Lower lobe of right lung (tissue), 2 donors: ENCODE measurements at regions not wholly inside any gene's neighbourhood (a gene's known extent, or its start where the extent isn't known, plus 50 kb on each side); places are given as distances from the start of the nearest gene placed in this dataset.

Source experiments
- ATAC-seq, 2 donors: fragments of 200-7000 bp; cut with Tn5 transposase; one replicate each; pipeline ENCODE4 v1.9.1; 2020 to 2022; ENCODE audit warnings: mild to moderate bottlenecking in 2 of 2, moderate library complexity in 2 of 2
- DNase-seq: peaks from one replicate; pipeline ENCODE4 v3.0.0-alpha.2; 2020
- H3K27ac ChIP-seq: fragments of 200-600 bp; one replicate; pipeline ENCODE4 v1.8.0; 2022
- H3K27me3 ChIP-seq: fragments of 200-600 bp; one replicate; pipeline ENCODE4 v1.8.0; 2022; ENCODE audit warnings: low read depth
- H3K36me3 ChIP-seq: fragments of 200-600 bp; one replicate; pipeline ENCODE4 v1.8.0; 2022; ENCODE audit warnings: mild to moderate bottlenecking
- H3K4me1 ChIP-seq: fragments of 200-600 bp; one replicate; pipeline ENCODE4 v1.8.0; 2022
- H3K4me3 ChIP-seq: fragments of 200-600 bp; one replicate; pipeline ENCODE4 v1.8.0; 2022; ENCODE audit warnings: mild to moderate bottlenecking
- H3K9me3 ChIP-seq: fragments of 200-600 bp; one replicate; pipeline ENCODE4 v1.8.0; 2022
- intact Hi-C: fragments of 100-400 bp; cut with DNase I; formaldehyde crosslinking; loops from one replicate; pipeline ENCODE4 v1.11.0; 2022
- TF ChIP-seq, protein P1 (sequence below): fragments of 200-600 bp; IDR thresholded peaks from one replicate; pipeline ENCODE4 v1.8.0; 2022; ENCODE audit warnings: antibody characterized with exemption, mild to moderate bottlenecking
- donor health status: DM: no; HTN: yes; CAD: no; lungs with severe emphysema.

DNA sequence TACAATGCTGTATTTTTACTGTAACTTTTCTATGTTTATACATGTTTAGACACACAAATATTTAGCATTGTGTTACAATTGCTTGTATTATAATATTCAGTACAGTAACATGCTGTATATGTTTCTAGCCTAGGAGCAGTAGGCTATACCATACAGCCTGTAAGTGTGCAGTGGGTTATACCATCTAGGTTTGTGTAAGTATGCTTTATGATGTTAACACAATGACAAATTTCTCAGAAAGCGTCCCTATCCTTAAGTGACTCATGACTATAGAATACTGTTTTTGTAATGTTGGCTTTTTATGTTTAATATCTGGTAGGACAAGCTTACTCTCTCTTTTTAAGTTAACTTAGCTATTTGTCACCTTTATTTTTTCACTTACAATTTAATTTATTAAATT lies 127.5 kb upstream of the THRB start:
- intact Hi-C loops: no loop called here
- TF ChIP-seq, protein P1, sequence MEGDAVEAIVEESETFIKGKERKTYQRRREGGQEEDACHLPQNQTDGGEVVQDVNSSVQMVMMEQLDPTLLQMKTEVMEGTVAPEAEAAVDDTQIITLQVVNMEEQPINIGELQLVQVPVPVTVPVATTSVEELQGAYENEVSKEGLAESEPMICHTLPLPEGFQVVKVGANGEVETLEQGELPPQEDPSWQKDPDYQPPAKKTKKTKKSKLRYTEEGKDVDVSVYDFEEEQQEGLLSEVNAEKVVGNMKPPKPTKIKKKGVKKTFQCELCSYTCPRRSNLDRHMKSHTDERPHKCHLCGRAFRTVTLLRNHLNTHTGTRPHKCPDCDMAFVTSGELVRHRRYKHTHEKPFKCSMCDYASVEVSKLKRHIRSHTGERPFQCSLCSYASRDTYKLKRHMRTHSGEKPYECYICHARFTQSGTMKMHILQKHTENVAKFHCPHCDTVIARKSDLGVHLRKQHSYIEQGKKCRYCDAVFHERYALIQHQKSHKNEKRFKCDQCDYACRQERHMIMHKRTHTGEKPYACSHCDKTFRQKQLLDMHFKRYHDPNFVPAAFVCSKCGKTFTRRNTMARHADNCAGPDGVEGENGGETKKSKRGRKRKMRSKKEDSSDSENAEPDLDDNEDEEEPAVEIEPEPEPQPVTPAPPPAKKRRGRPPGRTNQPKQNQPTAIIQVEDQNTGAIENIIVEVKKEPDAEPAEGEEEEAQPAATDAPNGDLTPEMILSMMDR: no peak

DNA sequence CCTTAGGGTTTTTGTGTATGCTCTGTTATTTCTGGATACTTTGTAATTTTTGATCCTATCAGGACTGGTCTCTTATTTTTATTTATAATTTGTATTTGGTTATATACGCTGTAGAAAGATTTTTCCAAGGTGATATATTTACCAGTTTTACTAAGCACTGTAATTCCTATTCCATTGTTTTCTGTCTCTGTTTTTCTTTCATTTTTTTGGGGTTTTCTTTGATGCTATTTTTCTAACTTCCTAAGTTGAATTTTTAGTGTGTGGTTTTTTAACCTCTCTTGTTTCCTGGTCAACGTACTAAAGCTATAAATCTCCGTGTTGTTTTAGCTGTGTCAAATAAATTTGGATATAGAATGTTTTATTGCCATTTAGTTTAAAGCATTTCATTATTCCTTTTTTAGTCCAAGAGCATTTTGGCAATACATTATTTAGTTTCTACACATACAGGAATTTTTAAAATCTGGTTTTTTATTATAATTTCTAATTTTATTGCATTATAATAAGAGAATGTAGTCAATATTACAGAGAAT lies 128.1 kb upstream of the THRB start:
- no peak overlapping the region for H3K27ac ChIP-seq
- intact Hi-C loops: no loop called here
- no peaks in the 10 kb centered on the region for H3K27me3 ChIP-seq
- H3K4me1 ChIP-seq: no peaks in the 10 kb centered on the region
- no peaks in the 10 kb centered on the region for H3K9me3 ChIP-seq
- H3K4me3 ChIP-seq: no peak overlapping the region
- no peaks in the 10 kb centered on the region for H3K36me3 ChIP-seq
- TF ChIP-seq, protein P1: no peak
- DNase-seq: no peak
- no peak for ATAC-seq

More for the DNA sequence above, 127.5 kb upstream of the THRB start:
- ATAC-seq (no peak), DNase-seq (no peak)
- Histone ChIP-seq H3K4me3 (no peak overlapping the region), H3K4me1 (no peaks in the 10 kb centered on the region), H3K27ac (no peak overlapping the region), H3K27me3 (no peaks in the 10 kb centered on the region), H3K9me3 (no peaks in the 10 kb centered on the region), H3K36me3 (no peaks in the 10 kb centered on the region)

DNA sequence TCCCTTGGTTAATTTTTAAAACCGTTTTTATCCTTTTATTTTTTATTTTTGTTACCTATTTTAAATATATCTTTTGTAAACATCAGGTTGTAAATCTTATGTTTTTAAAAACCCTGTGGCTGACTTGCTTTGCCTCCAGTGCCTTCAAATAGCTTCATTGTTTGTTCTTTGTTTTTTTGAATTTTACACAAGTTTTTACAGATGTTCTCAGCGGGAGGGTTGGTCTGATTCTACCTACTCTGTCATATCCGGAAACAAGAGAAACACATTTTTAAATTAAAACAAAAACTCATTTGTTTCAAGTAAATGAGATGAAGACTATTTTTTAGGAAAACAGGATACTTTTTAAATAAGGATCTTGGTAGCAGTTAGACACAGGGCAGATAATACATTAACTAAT lies 129.0 kb upstream of the THRB start:
- no peaks in the 10 kb centered on the region for H3K9me3 ChIP-seq
- H3K4me3 ChIP-seq: no peak overlapping the region
- no peaks in the 10 kb centered on the region for H3K4me1 ChIP-seq
- no peak overlapping the region for H3K27ac ChIP-seq
- DNase-seq (no peak), ATAC-seq (no peak)
- H3K36me3 ChIP-seq: no peaks in the 10 kb centered on the region
- no peaks in the 10 kb centered on the region for H3K27me3 ChIP-seq
- TF ChIP-seq, protein P1: no peak
- intact Hi-C loops: no loop called here

DNA sequence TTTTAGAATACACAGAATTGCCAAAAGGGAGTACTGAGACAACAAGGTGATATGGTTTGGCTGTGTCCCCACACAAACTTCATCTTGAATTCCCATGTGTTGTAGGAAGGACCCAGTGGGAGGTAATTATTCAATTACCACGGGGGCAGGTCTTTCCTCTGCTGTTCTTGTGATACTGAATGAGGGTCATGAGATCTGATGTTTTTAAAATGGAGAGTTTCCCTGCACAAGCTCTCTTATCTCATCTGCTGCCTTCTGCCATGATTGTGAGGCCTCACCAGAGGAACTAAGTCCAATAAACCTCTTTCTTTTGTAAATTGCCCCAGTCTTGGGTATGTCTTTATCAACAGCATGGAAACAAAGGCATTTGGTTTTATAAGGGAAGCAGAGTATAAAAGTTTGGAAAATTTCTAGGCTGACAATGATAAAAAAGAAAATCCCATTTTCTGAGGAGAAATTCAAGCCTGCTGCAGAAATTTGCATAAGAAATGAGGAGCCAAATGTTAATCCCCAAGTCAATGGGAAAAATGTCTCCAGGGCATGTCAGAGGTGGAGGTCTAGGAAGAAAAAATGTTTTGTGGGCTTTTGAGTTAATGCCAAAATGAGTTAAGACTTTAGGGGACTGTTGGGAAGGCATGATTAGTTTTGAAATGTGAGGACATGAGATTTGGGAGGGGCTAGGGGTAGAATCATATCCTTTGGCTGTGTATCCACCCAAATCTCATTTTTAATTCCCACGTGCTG lies 130.5 kb upstream of the THRB start:
- Histone ChIP-seq H3K27me3 (no peaks in the 10 kb centered on the region), H3K27ac (no peak overlapping the region), H3K4me3 (no peak overlapping the region), H3K36me3 (no peaks in the 10 kb centered on the region), H3K4me1 (no peaks in the 10 kb centered on the region), H3K9me3 (no peaks in the 10 kb centered on the region)
- ATAC-seq: no peak
- DNase-seq: no peak
- intact Hi-C loops: no loop called here
- TF ChIP-seq, protein P1: no peak

DNA sequence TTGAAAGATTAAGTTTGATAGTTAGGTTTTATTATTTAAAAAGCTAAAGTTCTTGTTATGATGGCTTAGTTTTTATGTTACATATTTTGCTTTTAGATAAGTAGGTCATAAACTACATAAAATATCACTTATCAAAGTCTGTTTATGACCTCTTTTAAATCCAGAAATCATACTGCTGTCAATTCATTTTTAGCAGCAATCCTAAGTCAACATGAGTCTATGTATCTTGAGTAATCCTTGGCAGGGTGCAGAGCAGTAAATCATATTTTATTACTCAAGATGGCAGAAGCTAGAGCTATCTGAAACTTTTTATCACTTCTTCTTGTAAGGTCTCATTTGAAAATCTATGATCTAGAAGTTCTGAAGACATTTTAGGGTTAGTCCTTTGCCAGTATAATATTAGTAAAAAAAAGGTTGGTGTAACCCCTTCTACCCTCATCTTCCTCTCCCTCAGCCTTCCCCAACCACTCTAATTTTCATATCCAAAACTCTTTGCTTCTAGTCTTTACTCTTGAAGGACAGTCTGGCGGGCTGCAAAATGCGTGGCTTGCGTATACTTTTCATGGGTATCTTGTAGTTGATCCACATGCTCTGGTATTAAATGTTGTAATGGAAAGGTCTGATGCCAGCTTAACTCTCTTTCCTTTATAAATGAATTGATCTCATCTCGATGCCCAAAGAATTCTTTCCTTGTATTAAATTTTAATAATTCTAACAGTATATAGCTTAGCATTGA lies 134.0 kb upstream of the THRB start:
- H3K36me3 ChIP-seq: no peaks in the 10 kb centered on the region
- ATAC-seq: no peak
- DNase-seq: no peak
- H3K4me3 ChIP-seq: no peak overlapping the region
- H3K27me3 ChIP-seq: no peaks in the 10 kb centered on the region
- no peaks in the 10 kb centered on the region for H3K4me1 ChIP-seq
- H3K9me3 ChIP-seq: no peaks in the 10 kb centered on the region
- TF ChIP-seq, protein P1: no peak
- no peak overlapping the region for H3K27ac ChIP-seq
- intact Hi-C loops: no loop called here
